ENCODE measurements at regions not wholly inside any gene's neighbourhood (a gene's known extent, or its start where the extent isn't known, plus 50 kb on each side); places are given as distances from the start of the nearest gene placed in this dataset.

DNA sequence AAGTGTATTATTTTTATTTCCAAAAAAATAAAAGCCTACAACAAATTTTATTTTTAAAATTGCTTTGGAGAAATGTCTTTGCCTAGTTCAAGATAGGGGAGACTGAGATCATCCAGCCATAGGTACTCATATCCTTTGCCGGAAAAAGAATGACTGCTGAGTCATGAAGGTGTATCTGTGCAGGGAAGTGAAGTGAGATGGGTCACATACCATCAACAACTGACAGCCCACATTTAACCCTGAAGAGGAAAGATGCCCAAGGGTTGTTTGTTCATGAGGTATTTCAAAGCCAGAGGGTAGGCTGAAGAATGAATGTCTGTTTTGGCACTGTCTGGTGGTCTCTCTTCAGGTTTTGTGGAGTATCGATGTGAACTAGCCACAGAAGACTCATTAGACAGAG lies 106.7 kb upstream of the TTC29 start:
- Histone ChIP-seq H3K79me2 (ENCODE audit: control insufficient read depth in 1 of 2, insufficient read depth in 2 of 2, low read length in 2 of 2) (no peaks in the 10 kb centered on the region), H2BK15ac (ENCODE audit: low read length) (no peak overlapping the region), H2AK5ac (ENCODE audit: low read depth, low read length) (no peak overlapping the region), H3K18ac (ENCODE audit: extremely low read depth, low read length) (no peak overlapping the region), H2BK20ac (ENCODE audit: low read length) (no peak overlapping the region), H3K4me3 (ENCODE audit: extremely low read depth in 1 of 4, insufficient read depth in 2 of 4, low read depth in 3 of 4, low read length in 4 of 4) (no peak overlapping the region), H2AFZ (ENCODE audit: low read length) (peak overlapping the region; percentile 91; the same call in 1 of the 2 replicates), H3K4ac (replicated peaks; ENCODE audit: insufficient read length, low read depth, low read length) (no peak overlapping the region), H3K36me3 (ENCODE audit: control insufficient read depth in 2 of 4, insufficient read depth in 4 of 4, low read length in 3 of 4) (no peaks in the 10 kb centered on the region), H2BK12ac (ENCODE audit: low read depth, low read length) (no peak overlapping the region), H3K56ac (replicated peaks; ENCODE audit: insufficient read length, low read depth, low read length) (no peak overlapping the region), H3K27me3 (replicated peaks in 1 of 4; ENCODE audit: control insufficient read depth in 3 of 4, extremely low read depth in 1 of 4, insufficient read depth in 3 of 4, low read length in 3 of 4) (no peaks in the 10 kb centered on the region), H3K79me1 (ENCODE audit: low read depth, low read length) (no peaks in the 10 kb centered on the region), H4K91ac (replicated peaks; ENCODE audit: insufficient read length, low read length) (no peak overlapping the region), H4K8ac (ENCODE audit: extremely low read depth, insufficient read depth, low read length) (no peak overlapping the region), H4K5ac (ENCODE audit: insufficient read length, low read depth, low read length) (no peak overlapping the region), H3K4me1 (replicated peaks in 1 of 4; ENCODE audit: control insufficient read depth in 3 of 4, insufficient read depth in 4 of 4, low read length in 3 of 4) (no peaks in the 10 kb centered on the region), H3K9ac (replicated peaks in 1 of 4; ENCODE audit: extremely low read depth in 1 of 4, low read depth in 3 of 4, low read length in 3 of 4) (no peak overlapping the region), H2BK120ac (replicated peaks; ENCODE audit: low read depth, low read length) (no peak overlapping the region), H3K9me3 (ENCODE audit: insufficient read depth in 2 of 2, low read depth in 1 of 2, low read length in 1 of 2) (peaks cover 0 to 6% of the 10 kb centered on the region in 2 experiments; a peak in 1 of 4 replicates), H3K23ac (ENCODE audit: insufficient read length) (no peak overlapping the region), H3K23me2 (ENCODE audit: low read depth, low read length) (no peaks in the 10 kb centered on the region), H2BK5ac (ENCODE audit: low read depth, low read length) (no peak overlapping the region), H4K20me1 (replicated peaks in 1 of 2; ENCODE audit: control insufficient read depth in 1 of 2, insufficient read depth in 2 of 2, low read length in 2 of 2) (no peaks in the 10 kb centered on the region), H3K27ac (ENCODE audit: low read depth, low read length) (no peak overlapping the region), H3K14ac (ENCODE audit: insufficient read length) (no peak overlapping the region), H3K4me2 (ENCODE audit: insufficient read depth in 1 of 2, low read depth in 2 of 2, low read length in 2 of 2) (no peak overlapping the region)
- FAIRE-seq (no peak), DNase-seq (ENCODE audit: low read depth in 1 of 2, low spot score in 2 of 2) (no peak)
- 94% methylated on average over 2 of the region's 2 CpGs; no CpG with 5 or more reads in 1 of the 2 experiments for WGBS, 2 experiments (ENCODE audit: extremely low coverage in 1 of 2, insufficient coverage in 1 of 2, insufficient read length in 1 of 2, insufficient replicate concordance in 2 of 2, low coverage in 1 of 2, low lambda C conversion rate in 2 of 2, missing lambda C conversion rate in 1 of 2)
- TF ChIP-seq BACH1 (IDR thresholded peaks at IDR 0.05; ENCODE audit: low read length) = no peak
- TF ChIP-seq SIN3A (conservative IDR thresholded peaks at IDR 0.05 in 1 of 2, IDR thresholded peaks at IDR 0.05 in 1 of 2; ENCODE audit: low read depth in 1 of 2, low read length in 2 of 2) = no peak
- no peak for TF ChIP-seq EZH2 (IDR thresholded peaks at IDR 0.05; ENCODE audit: low read depth, low read length, severe bottlenecking)
- TF ChIP-seq CHD1 (IDR thresholded peaks at IDR 0.05; ENCODE audit: low read depth, low read length) = no peak
- TF ChIP-seq TCF12 (IDR thresholded peaks at IDR 0.05; ENCODE audit: low read depth, low read length) = no peak
- no peak for TF ChIP-seq JUND (IDR thresholded peaks at IDR 0.05; ENCODE audit: low read length)
- no peak for TF ChIP-seq BRCA1 (IDR thresholded peaks at IDR 0.05; ENCODE audit: low read depth, low read length)
- ChIA-PET CTCF (ENCODE audit: partially characterized antibody) (no interaction called here), POLR2A (ENCODE audit: partially characterized antibody) (no interaction called here)
